ENCODE measurements at regions not wholly inside any gene's neighbourhood (a gene's known extent, or its start where the extent isn't known, plus 50 kb on each side); places are given as distances from the start of the nearest gene placed in this dataset.

DNA sequence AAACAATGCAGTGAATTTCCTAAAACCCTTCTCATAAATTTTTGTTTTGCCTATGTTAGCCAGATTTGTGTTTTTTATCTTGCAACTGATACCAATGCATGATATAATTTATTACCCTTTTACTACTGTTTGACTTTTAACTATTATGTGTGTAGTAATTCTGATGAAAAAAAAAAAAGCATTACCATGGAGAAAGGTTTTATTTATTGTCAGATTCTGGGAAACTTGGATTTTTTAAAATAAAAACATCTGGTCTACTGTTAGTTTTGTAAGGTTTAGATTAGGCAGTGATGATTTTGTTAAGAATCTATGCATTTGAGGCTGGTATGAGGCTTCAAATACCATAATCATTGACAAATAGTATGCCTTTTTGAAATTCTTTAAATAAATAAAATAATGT lies 470.4 kb upstream of the ROBO1 start:
- TF ChIP-seq EZH2 (IDR thresholded peaks at IDR 0.05; ENCODE audit: insufficient read depth, poor library complexity, severe bottlenecking): no peak
- TF ChIP-seq EZH2phosphoT487 (IDR thresholded peaks at IDR 0.05; ENCODE audit: insufficient read depth, low read depth): no peak
